Activated naive CD8-positive, alpha-beta T cell treated with anti-CD3 and anti-CD28 coated beads for 36 hours (primary cell): ENCODE measurements at regions not wholly inside any gene's neighbourhood (a gene's known extent, or its start where the extent isn't known, plus 50 kb on each side); places are given as distances from the start of the nearest gene placed in this dataset.

Experiments used
- DNase-seq: peaks from one replicate; pipeline ENCODE4 v3.0.0; 2021
- H3K27ac Mint-ChIP-seq: one replicate; pipeline ENCODE4 v1.8.0; 2022; ENCODE audit warnings: mild to moderate bottlenecking, moderate library complexity, mixed read lengths
- H3K27me3 Mint-ChIP-seq: one replicate; pipeline ENCODE4 v1.8.0; 2022; ENCODE audit warnings: mild to moderate bottlenecking, mixed read lengths
- H3K36me3 Mint-ChIP-seq: one replicate; pipeline ENCODE4 v1.8.0; 2021; ENCODE audit warnings: mild to moderate bottlenecking, mixed read lengths
- H3K4me1 Mint-ChIP-seq: one replicate; pipeline ENCODE4 v1.8.0; 2021; ENCODE audit warnings: mixed read lengths
- H3K4me3 Mint-ChIP-seq: one replicate; pipeline ENCODE4 v1.8.0; 2022; ENCODE audit warnings: mild to moderate bottlenecking, moderate library complexity, mixed read lengths
- H3K9me3 Mint-ChIP-seq: one replicate; pipeline ENCODE4 v1.8.0; 2022; ENCODE audit warnings: mixed read lengths

DNA sequence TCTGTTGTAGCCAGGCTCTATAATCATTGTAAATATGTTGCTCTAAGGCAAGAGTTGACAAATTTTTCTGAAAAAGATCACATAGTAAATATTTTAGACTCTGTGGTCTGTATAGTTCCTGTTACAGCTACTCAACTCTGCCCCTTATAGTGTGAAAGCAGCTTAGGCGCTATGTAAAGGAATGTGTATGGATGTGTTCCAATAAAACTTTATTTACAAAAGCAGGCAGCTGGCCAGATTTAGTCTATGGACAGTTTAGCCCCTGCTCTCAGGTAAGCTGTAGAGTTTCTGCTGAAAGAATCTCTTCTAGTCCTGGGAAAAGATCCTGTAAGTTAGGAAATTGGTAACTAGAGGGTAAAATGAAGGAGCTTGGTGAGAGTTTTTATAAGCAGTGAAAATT, 133.1 kb downstream of the SALL1 start:
- DNase-seq, result no peak
- Mint-ChIP-seq H3K4me3 (no peak overlapping the region), H3K36me3 (no peaks in the 10 kb centered on the region), H3K27me3 (peaks cover 3% of the 10 kb centered on the region), H3K4me1 (no peaks in the 10 kb centered on the region), H3K9me3 (no peaks in the 10 kb centered on the region), H3K27ac (no peak overlapping the region)

GRCh38 chr16:51012396-51012795, 138.7 kb downstream of the SALL1 start:
- no peak overlapping the region for H3K27ac Mint-ChIP-seq
- no peaks in the 10 kb centered on the region for H3K36me3 Mint-ChIP-seq

DNA sequence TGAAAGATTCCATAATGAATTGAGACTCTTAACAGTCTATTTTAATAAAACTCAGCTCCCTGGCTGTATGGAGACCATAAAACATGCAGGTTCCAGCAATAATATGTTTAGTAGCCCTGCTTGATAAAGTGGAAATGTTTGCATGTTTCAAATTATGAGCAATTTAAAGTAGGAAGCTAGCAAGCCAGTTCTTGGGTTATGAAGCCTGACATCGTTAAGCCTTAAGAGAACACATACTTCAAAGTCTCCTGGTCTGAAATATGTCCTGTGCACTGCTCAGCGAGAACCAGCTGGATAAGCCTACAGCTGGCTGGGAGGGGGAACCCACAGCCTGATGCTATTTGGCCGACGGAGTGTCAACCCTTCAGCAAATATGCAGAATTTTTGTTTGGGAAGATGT, 140.3 kb downstream of the SALL1 start:
- Mint-ChIP-seq H3K4me1 (no peaks in the 10 kb centered on the region), H3K9me3 (peaks cover 14% of the 10 kb centered on the region), H3K4me3 (no peak overlapping the region), H3K36me3 (no peaks in the 10 kb centered on the region), H3K27ac (no peak overlapping the region), H3K27me3 (peaks cover 3% of the 10 kb centered on the region)
- no peak for DNase-seq

More at GRCh38 chr16:51012396-51012795, 138.7 kb downstream of the SALL1 start:
- no peak for DNase-seq
- peaks cover 3% of the 10 kb centered on the region for H3K27me3 Mint-ChIP-seq
- H3K4me1 Mint-ChIP-seq, result no peaks in the 10 kb centered on the region
- H3K9me3 Mint-ChIP-seq, result peaks cover 14% of the 10 kb centered on the region
- H3K4me3 Mint-ChIP-seq, result no peak overlapping the region

DNA sequence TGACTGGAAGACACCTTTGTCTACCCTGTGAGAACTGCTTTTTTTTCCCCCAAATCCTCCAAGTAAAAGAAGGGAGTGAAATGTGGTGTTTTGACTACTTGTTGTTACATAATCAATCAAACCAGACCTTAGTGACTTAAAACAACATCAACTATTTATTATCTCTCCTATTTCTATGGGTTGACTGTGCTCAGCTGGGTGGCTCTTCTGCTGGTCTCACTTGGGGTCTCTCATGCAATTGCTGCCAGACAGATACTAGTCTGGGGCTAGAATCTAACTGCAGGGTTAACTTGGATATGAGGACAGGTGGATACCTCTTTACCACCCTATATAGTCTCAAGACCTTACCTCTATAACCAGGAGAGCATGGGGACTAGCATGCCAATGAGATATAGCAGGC, 141.3 kb downstream of the SALL1 start:
- Mint-ChIP-seq H3K9me3 (peaks cover 14% of the 10 kb centered on the region), H3K27ac (no peak overlapping the region), H3K27me3 (no peaks in the 10 kb centered on the region), H3K36me3 (no peaks in the 10 kb centered on the region), H3K4me1 (no peaks in the 10 kb centered on the region), H3K4me3 (no peak overlapping the region)
- no peak for DNase-seq

GRCh38 chr16:51009359-51009758, 141.7 kb downstream of the SALL1 start:
- H3K4me3 Mint-ChIP-seq, result no peak overlapping the region
- H3K27me3 Mint-ChIP-seq, result peaks cover 2% of the 10 kb centered on the region
- peaks cover 14% of the 10 kb centered on the region for H3K9me3 Mint-ChIP-seq
- no peaks in the 10 kb centered on the region for H3K36me3 Mint-ChIP-seq
- DNase-seq, result no peak
- H3K4me1 Mint-ChIP-seq, result no peaks in the 10 kb centered on the region
- no peak overlapping the region for H3K27ac Mint-ChIP-seq

- no peaks in the 10 kb centered on the region for H3K36me3 Mint-ChIP-seq
- DNase-seq, result no peak
- H3K4me3 Mint-ChIP-seq, result no peak overlapping the region
- H3K27me3 Mint-ChIP-seq, result peaks cover 3% of the 10 kb centered on the region
- H3K9me3 Mint-ChIP-seq, result peaks cover 14% of the 10 kb centered on the region
- no peak overlapping the region for H3K27ac Mint-ChIP-seq
- H3K4me1 Mint-ChIP-seq, result no peaks in the 10 kb centered on the region
Observed at GRCh38 chr16:51008607-51009006, 142.5 kb downstream of the SALL1 start.

GRCh38 chr16:51008037-51008436, 143.0 kb downstream of the SALL1 start:
- Mint-ChIP-seq H3K27me3 (peaks cover 3% of the 10 kb centered on the region), H3K36me3 (no peaks in the 10 kb centered on the region), H3K4me1 (no peaks in the 10 kb centered on the region), H3K9me3 (peaks cover 14% of the 10 kb centered on the region), H3K27ac (no peak overlapping the region), H3K4me3 (no peak overlapping the region)
- no peak for DNase-seq

DNA sequence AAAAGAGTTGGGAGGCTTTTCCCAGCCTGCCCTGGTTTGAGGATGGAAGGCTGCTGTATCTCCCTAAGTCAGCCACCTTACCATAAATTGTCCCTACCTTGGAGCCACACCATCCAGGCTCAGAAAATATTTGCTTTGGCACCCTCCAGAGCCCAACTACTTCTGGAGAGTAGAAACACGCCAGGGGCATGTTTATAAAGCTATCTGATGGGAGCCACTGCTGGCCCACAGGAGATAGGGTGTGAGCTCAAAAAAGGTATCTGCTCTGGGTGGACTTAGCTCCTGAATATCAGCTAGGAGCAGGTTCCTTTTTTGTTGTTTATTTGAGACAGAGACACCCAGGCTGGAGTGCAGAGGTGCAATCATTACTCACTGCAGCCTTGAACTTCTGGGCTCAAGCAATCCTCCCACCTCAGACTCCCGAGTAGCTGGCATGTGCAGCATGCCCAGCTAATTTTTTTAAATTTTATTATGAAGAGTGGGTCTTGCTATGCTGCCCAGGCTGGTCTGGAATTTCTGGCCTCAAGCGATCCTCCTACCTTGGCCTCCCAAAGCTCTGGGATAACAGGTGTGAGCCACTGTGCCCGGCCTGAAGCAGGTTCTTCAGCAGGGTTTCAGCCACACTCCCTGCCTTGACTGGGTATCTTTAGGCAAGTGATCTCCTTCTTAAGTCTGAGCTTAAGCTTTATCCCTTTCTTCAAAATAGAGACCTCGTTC, 147.1 kb downstream of the SALL1 start:
- no peaks in the 10 kb centered on the region for H3K36me3 Mint-ChIP-seq
- H3K4me3 Mint-ChIP-seq, result no peak overlapping the region
- peaks cover 7% of the 10 kb centered on the region for H3K27me3 Mint-ChIP-seq
- no peak for DNase-seq
- no peak overlapping the region for H3K27ac Mint-ChIP-seq
- no peaks in the 10 kb centered on the region for H3K4me1 Mint-ChIP-seq
- H3K9me3 Mint-ChIP-seq, result peaks cover 3% of the 10 kb centered on the region

GRCh38 chr16:51002881-51003490, 148.1 kb downstream of the SALL1 start:
- DNase-seq, result no peak
- no peak overlapping the region for H3K27ac Mint-ChIP-seq
- no peaks in the 10 kb centered on the region for H3K36me3 Mint-ChIP-seq
- peaks cover 7% of the 10 kb centered on the region for H3K27me3 Mint-ChIP-seq
- H3K9me3 Mint-ChIP-seq, result peaks cover 3% of the 10 kb centered on the region
- no peaks in the 10 kb centered on the region for H3K4me1 Mint-ChIP-seq
- no peak overlapping the region for H3K4me3 Mint-ChIP-seq

DNA sequence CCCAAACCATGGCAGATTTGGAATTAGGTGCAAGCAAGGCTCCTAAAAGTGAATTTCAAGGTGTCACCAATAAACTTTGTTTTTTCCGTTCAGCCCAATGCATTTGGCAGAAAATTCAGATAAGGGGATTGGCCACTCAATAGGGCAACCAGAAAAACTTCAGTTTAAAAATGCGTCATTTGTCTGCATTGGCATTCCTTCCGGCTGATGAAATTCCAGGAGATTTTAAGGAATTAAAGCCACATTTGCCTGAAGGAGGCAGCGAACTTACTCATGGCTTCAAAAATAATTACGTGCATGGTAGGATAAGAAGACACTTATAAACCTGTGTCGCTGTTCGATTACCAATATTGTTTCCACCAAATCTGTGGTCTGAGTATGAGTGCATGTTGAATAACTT, 151.9 kb downstream of the SALL1 start:
- H3K27me3 Mint-ChIP-seq, result peaks cover 4% of the 10 kb centered on the region
- H3K4me1 Mint-ChIP-seq, result no peaks in the 10 kb centered on the region
- no peak overlapping the region for H3K27ac Mint-ChIP-seq
- no peaks in the 10 kb centered on the region for H3K36me3 Mint-ChIP-seq
- H3K4me3 Mint-ChIP-seq, result no peak overlapping the region
- H3K9me3 Mint-ChIP-seq, result no peaks in the 10 kb centered on the region
- DNase-seq, result no peak

DNA sequence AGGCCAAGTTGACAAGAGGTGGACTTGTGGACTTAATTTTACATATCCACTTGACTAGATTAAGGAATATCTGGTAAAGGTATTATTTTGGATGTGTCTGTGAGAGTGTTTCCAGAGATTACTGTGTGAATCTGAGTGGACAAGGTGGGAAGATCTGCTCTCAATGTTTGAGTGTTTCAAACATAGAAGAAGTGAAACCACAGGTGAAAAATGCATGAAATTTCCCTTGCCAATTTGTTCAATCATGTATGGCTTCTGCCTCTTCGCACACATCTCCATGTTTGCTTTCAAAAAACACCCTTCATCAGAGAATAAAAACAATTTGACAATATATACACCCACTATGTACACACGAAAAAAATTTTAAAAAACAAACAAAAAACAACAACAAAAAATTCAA, 152.7 kb downstream of the SALL1 start:
- H3K27ac Mint-ChIP-seq, result no peak overlapping the region
- H3K4me1 Mint-ChIP-seq, result no peaks in the 10 kb centered on the region
- no peak for DNase-seq
- no peaks in the 10 kb centered on the region for H3K36me3 Mint-ChIP-seq
- no peak overlapping the region for H3K4me3 Mint-ChIP-seq
- H3K9me3 Mint-ChIP-seq, result no peaks in the 10 kb centered on the region
- peaks cover 4% of the 10 kb centered on the region for H3K27me3 Mint-ChIP-seq

- no peak overlapping the region for H3K27ac Mint-ChIP-seq
- H3K4me1 Mint-ChIP-seq, result no peaks in the 10 kb centered on the region
- DNase-seq, result no peak
- no peak overlapping the region for H3K4me3 Mint-ChIP-seq
- H3K36me3 Mint-ChIP-seq, result no peaks in the 10 kb centered on the region
- H3K27me3 Mint-ChIP-seq, result peaks cover 4% of the 10 kb centered on the region
- H3K9me3 Mint-ChIP-seq, result no peaks in the 10 kb centered on the region
Observed at GRCh38 chr16:50997679-50998078, 153.4 kb downstream of the SALL1 start.

- Mint-ChIP-seq H3K27ac (no peak overlapping the region), H3K27me3 (no peaks in the 10 kb centered on the region), H3K9me3 (no peaks in the 10 kb centered on the region), H3K4me1 (no peaks in the 10 kb centered on the region), H3K4me3 (no peak overlapping the region), H3K36me3 (no peaks in the 10 kb centered on the region)
- no peak for DNase-seq
Observed at GRCh38 chr16:50996830-50997186, 154.3 kb downstream of the SALL1 start.

- Mint-ChIP-seq H3K27me3 (no peaks in the 10 kb centered on the region), H3K36me3 (no peaks in the 10 kb centered on the region), H3K4me1 (no peaks in the 10 kb centered on the region), H3K9me3 (no peaks in the 10 kb centered on the region), H3K4me3 (no peak overlapping the region), H3K27ac (no peak overlapping the region)
- no peak for DNase-seq
Observed at GRCh38 chr16:50996166-50996829, 154.8 kb downstream of the SALL1 start.

GRCh38 chr16:50994995-50995394, 156.1 kb downstream of the SALL1 start:
- Mint-ChIP-seq H3K4me3 (no peak overlapping the region), H3K27me3 (no peaks in the 10 kb centered on the region), H3K4me1 (no peaks in the 10 kb centered on the region), H3K36me3 (no peaks in the 10 kb centered on the region), H3K9me3 (no peaks in the 10 kb centered on the region), H3K27ac (no peak overlapping the region)
- DNase-seq, result no peak
